ENCODE measurements at regions not wholly inside any gene's neighbourhood (a gene's known extent, or its start where the extent isn't known, plus 50 kb on each side); places are given as distances from the start of the nearest gene placed in this dataset.

DNA sequence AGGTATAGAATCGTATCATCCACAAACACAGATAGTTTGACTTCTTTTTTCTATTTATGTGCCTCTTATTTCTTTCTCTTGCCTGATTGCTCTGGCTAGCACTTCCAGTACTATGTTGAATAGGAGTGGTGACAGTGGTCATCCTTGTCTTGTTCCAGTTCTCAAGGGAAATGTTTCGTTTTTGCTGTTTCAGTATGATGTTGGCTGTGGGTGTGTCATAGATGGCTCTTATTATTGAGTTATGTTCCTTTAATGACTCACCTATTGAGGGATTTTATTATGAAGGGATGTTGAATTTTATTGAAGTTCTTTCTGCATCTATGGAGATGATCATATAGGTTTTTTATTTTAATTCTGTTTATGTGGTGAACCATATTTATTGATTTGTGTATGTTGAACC, 70.3 kb downstream of the ENC1 start:
- TF ChIP-seq, protein P1, sequence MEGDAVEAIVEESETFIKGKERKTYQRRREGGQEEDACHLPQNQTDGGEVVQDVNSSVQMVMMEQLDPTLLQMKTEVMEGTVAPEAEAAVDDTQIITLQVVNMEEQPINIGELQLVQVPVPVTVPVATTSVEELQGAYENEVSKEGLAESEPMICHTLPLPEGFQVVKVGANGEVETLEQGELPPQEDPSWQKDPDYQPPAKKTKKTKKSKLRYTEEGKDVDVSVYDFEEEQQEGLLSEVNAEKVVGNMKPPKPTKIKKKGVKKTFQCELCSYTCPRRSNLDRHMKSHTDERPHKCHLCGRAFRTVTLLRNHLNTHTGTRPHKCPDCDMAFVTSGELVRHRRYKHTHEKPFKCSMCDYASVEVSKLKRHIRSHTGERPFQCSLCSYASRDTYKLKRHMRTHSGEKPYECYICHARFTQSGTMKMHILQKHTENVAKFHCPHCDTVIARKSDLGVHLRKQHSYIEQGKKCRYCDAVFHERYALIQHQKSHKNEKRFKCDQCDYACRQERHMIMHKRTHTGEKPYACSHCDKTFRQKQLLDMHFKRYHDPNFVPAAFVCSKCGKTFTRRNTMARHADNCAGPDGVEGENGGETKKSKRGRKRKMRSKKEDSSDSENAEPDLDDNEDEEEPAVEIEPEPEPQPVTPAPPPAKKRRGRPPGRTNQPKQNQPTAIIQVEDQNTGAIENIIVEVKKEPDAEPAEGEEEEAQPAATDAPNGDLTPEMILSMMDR (IDR thresholded peaks at IDR 0.05) = no peak
- TF ChIP-seq POLR2A (IDR thresholded peaks at IDR 0.05) (no peak), EP300 (IDR thresholded peaks at IDR 0.05) (no peak)
